HCT116 (cell line): ENCODE measurements at regions not wholly inside any gene's neighbourhood (a gene's known extent, or its start where the extent isn't known, plus 50 kb on each side); places are given as distances from the start of the nearest gene placed in this dataset.
"Not testable (repeated sequence)": the region's sequence is repeated elsewhere in the genome, so short reads cannot be mapped to it uniquely, and the experiment has no call there.

Source experiments
- ATAC-seq: fragments of 200-7000 bp; cut with Tn5 transposase; 2 replicates; pipeline ENCODE4 v1.9.1; 2020; ENCODE audit warnings: mild to moderate bottlenecking, moderate library complexity
- BruUV-seq: library from RNA; stranded (reverse); fragments of 400-500 nt; replicated peaks from 2 replicates; lab custom pipeline; 2021; lab: Mats Ljungman, UMichigan
- CTCF ChIA-PET: fragments of 300-600 bp; sonication (Branson Sonifier 250); formaldehyde crosslinking; loops from one replicate; lab custom pipeline; 2021; ENCODE audit warnings: antibody characterized with exemption; lab: Charles Lee
- POLR2A ChIA-PET: fragments of 300-600, 350-600 bp; sonication (Branson Sonifier 250); formaldehyde crosslinking; loops from one replicate; lab custom pipeline; 2021; ENCODE audit warnings: antibody characterized with exemption; lab: Charles Lee
- RAD21 ChIA-PET, 2 experiments: fragments of 300-600 bp; sonication (Branson Sonifier 250); formaldehyde crosslinking; loops; one replicate each; lab custom pipeline; 2023; ENCODE audit warnings: low total read pairs in 2 of 2; ENCODE audit not compliant: uncharacterized antibody in 2 of 2, unreplicated experiment in 2 of 2, low non-redundant PET in 1 of 2; lab: Charles Lee
- DNase-seq: peaks from one replicate; pipeline ENCODE4 v3.0.0-alpha.2; 2010; ENCODE audit warnings: low read depth, low spot score
- H2AFZ ChIP-seq: fragments of 200-600 bp; shearing (Covaris generic), sonication (generic); 2 replicates; pipeline ENCODE4 v1.6.1; 2017; ENCODE audit warnings: low read depth, mixed run types, mixed read lengths, antibody characterized with exemption, low read length; ENCODE audit not compliant: poor library complexity, severe bottlenecking
- H3K27ac ChIP-seq: 2 replicates; pipeline ENCODE4 v1.5.1; 2012; ENCODE audit warnings: low read depth, low read length
- H3K27me3 ChIP-seq: fragments of 200-600 bp; sonication (generic); 2 replicates; pipeline ENCODE4 v1.6.1; 2016; ENCODE audit warnings: mixed run types, low read length, mixed read lengths; ENCODE audit not compliant: insufficient read depth
- H3K36me3 ChIP-seq, 2 experiments: fragments of 200-500 bp in 1 of 2; fragments of 200-600 bp in 1 of 2; sonication (Bioruptor generic) in 1 of 2; sonication (generic) in 1 of 2; 2 replicates each; pipeline versions ENCODE4 v1.5.1 to v1.6.1; 2014 to 2016; ENCODE audit warnings: low read length in 2 of 2, inconsistent platforms in 1 of 2, mixed read lengths in 1 of 2, mixed run types in 1 of 2; ENCODE audit not compliant: insufficient read depth in 2 of 2, control insufficient read depth in 1 of 2
- H3K4me1 ChIP-seq, 2 experiments: fragments of 200-600 bp in 1 of 2; sonication (generic) in 1 of 2; 2 replicates each; pipeline versions ENCODE4 v1.5.1 to v1.6.1; 2012 to 2017; ENCODE audit warnings: low read length in 2 of 2, inconsistent platforms in 1 of 2, mild to moderate bottlenecking in 1 of 2, mixed read lengths in 1 of 2, mixed run types in 1 of 2, moderate library complexity in 1 of 2; ENCODE audit not compliant: insufficient read depth in 2 of 2, control insufficient read depth in 1 of 2
- H3K4me2 ChIP-seq: fragments of 200-600 bp; sonication (generic); 2 replicates; pipeline ENCODE4 v1.6.1; 2017; ENCODE audit warnings: mixed run types, low read length, mixed read lengths
- H3K4me3 ChIP-seq, 2 experiments: fragments of 200-600 bp in 1 of 2; sonication (generic) in 1 of 2; replicated peaks in 1 of 2; 2 replicates each; pipeline ENCODE4 v1.5.1; 2011 to 2016; ENCODE audit warnings: low read length in 2 of 2, control low read depth in 1 of 2, low read depth in 1 of 2, mild to moderate bottlenecking in 1 of 2, mixed read lengths in 1 of 2, mixed run types in 1 of 2
- H3K79me2 ChIP-seq: fragments of 200-600 bp; sonication (generic); 2 replicates; pipeline ENCODE4 v1.6.1; 2017; ENCODE audit warnings: mild to moderate bottlenecking, mixed run types, low read length, moderate library complexity, mixed read lengths; ENCODE audit not compliant: insufficient read depth
- H3K9ac ChIP-seq: fragments of 200-600 bp; sonication (generic); 2 replicates; pipeline ENCODE4 v1.6.1; 2016; ENCODE audit warnings: low read length, mixed read lengths
- H3K9me2 ChIP-seq: fragments of 200-600 bp; sonication (generic), shearing (Covaris generic); 2 replicates; pipeline ENCODE4 v1.6.1; 2017; ENCODE audit warnings: mixed run types, mild to moderate bottlenecking, moderate library complexity; ENCODE audit not compliant: insufficient read depth
- H3K9me3 ChIP-seq, 2 experiments: fragments of 200-500 bp in 1 of 2; fragments of 200-600 bp in 1 of 2; sonication (Bioruptor generic) in 1 of 2; sonication (generic) in 1 of 2; 2 replicates each; pipeline ENCODE4 v1.6.1; 2014 to 2017; ENCODE audit warnings: low read length in 2 of 2, mixed read lengths in 2 of 2, inconsistent platforms in 1 of 2, low read depth in 1 of 2, mild to moderate bottlenecking in 1 of 2, mixed run types in 1 of 2, moderate library complexity in 1 of 2; ENCODE audit not compliant: control insufficient read depth in 1 of 2, insufficient read depth in 1 of 2
- H4K20me1 ChIP-seq: fragments of 200-600 bp; sonication (generic), shearing (Covaris generic); 2 replicates; pipeline ENCODE4 v1.6.1; 2017; ENCODE audit warnings: mixed run types, mild to moderate bottlenecking, moderate library complexity; ENCODE audit not compliant: insufficient read depth
- CBX3 ChIP-seq: IDR thresholded peaks from 2 replicates; pipeline ENCODE4 v1.6.1; 2012; ENCODE audit warnings: low read depth
- EGR1 ChIP-seq: IDR thresholded peaks from 2 replicates; pipeline ENCODE4 v1.6.1; 2012; ENCODE audit warnings: low read depth
- ELF1 ChIP-seq: IDR thresholded peaks from 2 replicates; pipeline ENCODE4 v1.6.1; 2012; ENCODE audit warnings: low read depth, borderline replicate concordance
- JUND ChIP-seq: IDR thresholded peaks from 2 replicates; pipeline ENCODE4 v1.6.1; 2012
- RAD21 ChIP-seq: IDR thresholded peaks from 2 replicates; pipeline ENCODE4 v1.6.1; 2012; ENCODE audit warnings: low read depth, mild to moderate bottlenecking
- SIN3A ChIP-seq: IDR thresholded peaks from 2 replicates; pipeline ENCODE4 v1.6.1; 2012; ENCODE audit warnings: low read depth
- SRF ChIP-seq: IDR thresholded peaks from 2 replicates; pipeline ENCODE4 v1.6.1; 2012; ENCODE audit warnings: low read depth
- TCF7L2 ChIP-seq: IDR thresholded peaks from 2 replicates; pipeline ENCODE4 v1.7.0; 2011; ENCODE audit warnings: borderline replicate concordance, inconsistent platforms; ENCODE audit not compliant: insufficient read depth, insufficient read length; ENCODE audit errors: extremely low read depth
- intact Hi-C: fragments of 100-400 bp; cut with micrococcal nuclease; formaldehyde crosslinking; loops from 2 replicates; pipeline ENCODE4 v1.10.0; 2022
- TF ChIP-seq, protein P1 (sequence below): IDR thresholded peaks from 2 replicates; pipeline ENCODE4 v1.6.1; 2012

DNA sequence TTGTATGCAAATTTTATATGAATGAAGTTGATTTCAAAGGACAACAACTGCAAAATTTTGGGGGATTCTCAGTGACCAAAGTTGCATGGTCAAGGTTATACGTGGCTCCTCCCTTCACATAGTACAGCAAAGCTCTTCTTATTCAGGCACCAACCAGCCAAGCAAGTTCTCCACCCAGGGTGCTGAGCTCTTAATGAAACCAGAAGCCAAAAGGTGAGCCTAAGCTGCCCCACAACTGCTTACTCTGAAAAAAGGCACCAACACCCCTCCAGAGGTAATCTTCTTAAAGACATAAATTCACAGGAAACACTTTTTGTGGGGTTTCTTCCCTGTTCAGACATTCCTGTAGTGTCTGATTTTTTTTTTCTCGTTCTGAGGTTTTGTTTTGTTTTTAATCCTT lies 106.1 kb upstream of the GMNC start:
- Histone ChIP-seq H4K20me1 (no peaks in the 10 kb centered on the region), H3K79me2 (no peaks in the 10 kb centered on the region), H3K27ac (no peak overlapping the region), H3K9me2 (no peaks in the 10 kb centered on the region), H3K9ac (no peak overlapping the region), H3K4me3 (no peak overlapping the region), H3K27me3 (no peaks in the 10 kb centered on the region), H3K9me3 (no peaks in the 10 kb centered on the region), H3K36me3 (no peaks in the 10 kb centered on the region), H3K4me1 (no peaks in the 10 kb centered on the region), H2AFZ (no peak overlapping the region), H3K4me2 (no peak overlapping the region)
- no peak for DNase-seq
- ChIA-PET CTCF (no interaction called here), RAD21 (no interaction called here), POLR2A (no interaction called here)
- TF ChIP-seq, protein P1, sequence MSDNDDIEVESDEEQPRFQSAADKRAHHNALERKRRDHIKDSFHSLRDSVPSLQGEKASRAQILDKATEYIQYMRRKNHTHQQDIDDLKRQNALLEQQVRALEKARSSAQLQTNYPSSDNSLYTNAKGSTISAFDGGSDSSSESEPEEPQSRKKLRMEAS, result no peak
- TF ChIP-seq SIN3A (no peak), RAD21 (no peak), JUND (no peak)
- intact Hi-C loops, result no loop called here
- ATAC-seq, result no peak
- BruUV-seq, result no TSS peak

DNA sequence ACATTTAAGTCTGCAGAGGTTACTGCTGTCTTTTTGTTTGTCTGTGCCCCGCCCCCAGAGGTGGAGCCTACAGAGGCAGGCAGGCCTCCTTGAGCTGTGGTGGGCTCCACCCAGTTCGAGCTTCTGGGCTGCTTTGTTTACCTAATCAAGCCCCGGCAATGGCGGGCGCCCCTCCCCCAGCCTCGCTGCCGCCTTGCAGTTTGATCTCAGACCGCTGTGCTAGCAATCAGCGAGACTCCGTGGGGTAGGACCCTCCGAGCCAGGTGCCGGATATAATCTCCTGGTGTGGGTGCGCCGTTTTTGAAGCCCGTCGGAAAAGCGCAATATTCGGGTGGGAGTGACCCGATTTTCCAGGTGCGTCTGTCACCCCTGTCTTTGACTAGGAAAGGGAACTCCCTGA lies 102.4 kb upstream of the GMNC start:
- H3K4me2 ChIP-seq, H3K9me2 ChIP-seq, H3K27me3 ChIP-seq, H3K9ac ChIP-seq, CTCF ChIA-PET, H3K4me3 ChIP-seq, H3K4me1 ChIP-seq, H2AFZ ChIP-seq, RAD21 ChIA-PET, H3K9me3 ChIP-seq, H4K20me1 ChIP-seq, ATAC-seq, BruUV-seq, POLR2A ChIA-PET, H3K79me2 ChIP-seq, DNase-seq, intact Hi-C loops, H3K27ac ChIP-seq, H3K36me3 ChIP-seq: not testable (repeated sequence)

DNA sequence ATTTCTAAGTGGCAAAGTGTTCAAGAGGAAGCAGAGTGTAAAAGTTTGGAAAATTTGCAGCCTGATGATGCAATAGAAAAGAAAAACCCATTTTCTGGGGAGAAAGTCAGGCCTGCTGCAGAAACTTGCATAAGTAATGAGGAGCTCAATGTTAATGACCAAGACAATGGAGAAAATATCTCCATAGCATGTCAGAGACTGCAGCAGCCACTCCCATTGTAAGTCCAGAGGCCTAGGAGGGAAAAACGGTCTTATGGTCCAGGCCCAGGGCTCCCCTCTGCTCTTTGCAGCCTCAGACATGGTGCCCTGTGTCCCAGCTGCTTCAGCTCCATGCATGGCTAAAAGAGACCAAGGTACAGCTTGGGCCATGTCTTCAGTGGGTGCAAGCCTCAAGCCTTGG lies 96.6 kb upstream of the GMNC start:
- ChIA-PET POLR2A (no interaction called here), RAD21 (no interaction called here), CTCF (no interaction called here)
- H3K9ac ChIP-seq, result no peak overlapping the region
- no peak for DNase-seq
- H3K27ac ChIP-seq, result no peak overlapping the region
- no peaks in the 10 kb centered on the region for H3K79me2 ChIP-seq
- no peak overlapping the region for H2AFZ ChIP-seq
- no peaks in the 10 kb centered on the region for H3K9me3 ChIP-seq
- no peaks in the 10 kb centered on the region for H3K9me2 ChIP-seq
- no peaks in the 10 kb centered on the region for H3K36me3 ChIP-seq
- TF ChIP-seq ELF1, result no peak
- no peak for TF ChIP-seq TCF7L2
- TF ChIP-seq CBX3, result no peak
- no peak for TF ChIP-seq EGR1
- TF ChIP-seq SIN3A, result no peak
- TF ChIP-seq SRF, result no peak
- no peaks in the 10 kb centered on the region for H3K27me3 ChIP-seq
- no peaks in the 10 kb centered on the region for H4K20me1 ChIP-seq
- ATAC-seq, result no peak
- BruUV-seq, result no TSS peak
- no peak overlapping the region for H3K4me3 ChIP-seq
- H3K4me1 ChIP-seq, result no peaks in the 10 kb centered on the region
- intact Hi-C loops, result no loop called here
- no peak overlapping the region for H3K4me2 ChIP-seq
